Hepatocyte (in vitro differentiated cells): ENCODE measurements at regions not wholly inside any gene's neighbourhood (a gene's known extent, or its start where the extent isn't known, plus 50 kb on each side); places are given as distances from the start of the nearest gene placed in this dataset.

Experiments
- CTCF ChIP-seq: fragments of 200-600 bp; sonication (generic); IDR thresholded peaks from 2 replicates; pipeline ENCODE4 v1.5.1; 2016; ENCODE audit warnings: antibody characterized with exemption, mild to moderate bottlenecking; ENCODE audit not compliant: poor library complexity
- EZH2 ChIP-seq: fragments of 200-600 bp; sonication (generic); IDR thresholded peaks from 2 replicates; pipeline ENCODE4 v1.6.1; 2016; ENCODE audit warnings: antibody characterized with exemption, mild to moderate bottlenecking, borderline replicate concordance

- TF ChIP-seq CTCF: no peak
- TF ChIP-seq EZH2: no peak
Observed at GRCh38 chr6:34608321-34609091, 52.4 kb upstream of the SPDEF start.
